GM12864 (cell line): ENCODE measurements at regions not wholly inside any gene's neighbourhood (a gene's known extent, or its start where the extent isn't known, plus 50 kb on each side); places are given as distances from the start of the nearest gene placed in this dataset.

Experiments used
- DNase-seq: peaks from one replicate; pipeline ENCODE4 v3.0.0-alpha.2; 2011; ENCODE audit warnings: low read depth
- H3K4me3 ChIP-seq: 2 replicates; pipeline ENCODE4 v1.5.1; 2011; ENCODE audit warnings: mild to moderate bottlenecking, low read depth, low read length, control low read depth
- CTCF ChIP-seq: IDR thresholded peaks from 2 replicates; pipeline ENCODE4 v1.5.1; 2011; ENCODE audit warnings: low read depth, mild to moderate bottlenecking, moderate library complexity, low read length, control low read depth, inconsistent platforms; ENCODE audit errors: missing control alignments

- no peak overlapping the region for H3K4me3 ChIP-seq
- DNase-seq = no peak
- no peak for TF ChIP-seq CTCF
These were observed 246.9 kb downstream of the SOX4 start for GRCh38 chr6:21840428-21840827.

- TF ChIP-seq CTCF = no peak
- DNase-seq = no peak
- H3K4me3 ChIP-seq = no peak overlapping the region
These were observed 249.5 kb downstream of the SOX4 start for GRCh38 chr6:21842875-21843645.

GRCh38 chr6:21844120-21844917 lies 250.8 kb downstream of the SOX4 start:
- no peak for DNase-seq

GRCh38 chr6:21845018-21845417 lies 251.5 kb downstream of the SOX4 start:
- TF ChIP-seq CTCF = no peak
- DNase-seq = no peak
- H3K4me3 ChIP-seq = no peak overlapping the region

More at GRCh38 chr6:21844120-21844917, 250.8 kb downstream of the SOX4 start:
- TF ChIP-seq CTCF = no peak
- no peak overlapping the region for H3K4me3 ChIP-seq

- TF ChIP-seq CTCF = no peak
- H3K4me3 ChIP-seq = no peak overlapping the region
- DNase-seq = no peak
These were observed 252.0 kb downstream of the SOX4 start for GRCh38 chr6:21845439-21846140.

- no peak overlapping the region for H3K4me3 ChIP-seq
- no peak for TF ChIP-seq CTCF
- no peak for DNase-seq
These were observed 253.2 kb downstream of the SOX4 start for GRCh38 chr6:21846541-21847451.
